ENCODE measurements at regions not wholly inside any gene's neighbourhood (a gene's known extent, or its start where the extent isn't known, plus 50 kb on each side); places are given as distances from the start of the nearest gene placed in this dataset.

GRCh38 chr2:21803550-21803949 is 679.8 kb downstream of the TDRD15 start:
- TF ChIP-seq REST (IDR thresholded peaks at IDR 0.05; ENCODE audit: insufficient read depth in 1 of 2, low read depth in 2 of 2, low read length in 1 of 2) (no peak), CTCF (IDR thresholded peaks at IDR 0.05) (no peak), POLR2AphosphoS5 (IDR thresholded peaks at IDR 0.05; ENCODE audit: low read depth, low read length) (no peak), TCF7L2 (IDR thresholded peaks at IDR 0.05; ENCODE audit: low read depth, low read length) (no peak)

Data from Panc1 (cell line).